ENCODE measurements at regions not wholly inside any gene's neighbourhood (a gene's known extent, or its start where the extent isn't known, plus 50 kb on each side); places are given as distances from the start of the nearest gene placed in this dataset.

DNA sequence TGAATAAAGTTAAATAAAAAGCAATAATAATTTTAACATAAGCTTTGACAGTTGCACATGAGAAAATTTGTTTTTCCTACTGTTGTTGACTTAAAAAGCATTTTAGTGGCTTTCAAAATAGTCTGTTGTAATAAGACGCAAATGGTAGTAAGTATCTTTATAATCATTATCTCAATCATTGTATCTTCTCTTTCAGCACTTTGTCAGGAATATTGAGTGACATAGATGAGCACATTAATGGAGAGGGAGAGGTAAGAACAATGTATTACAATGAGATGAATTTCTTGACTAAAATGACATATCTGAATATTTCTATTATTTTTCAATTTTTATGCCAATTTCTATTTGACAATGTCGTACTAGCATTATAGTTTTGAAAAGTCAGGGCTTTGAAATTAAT is 193.9 kb upstream of the MRPS30 start:
- Histone ChIP-seq H3K4me1 (no peaks in the 10 kb centered on the region), H3K36me3 (no peaks in the 10 kb centered on the region), H3K4me3 (no peak overlapping the region), H3K9me3 (no peaks in the 10 kb centered on the region), H3K27me3 (no peaks in the 10 kb centered on the region), H3K27ac (no peak overlapping the region)
- DNase-seq (ENCODE audit: low spot score in 2 of 2): no peak
- no peak for TF ChIP-seq POLR2A (IDR thresholded peaks at IDR 0.05)
- no peak for TF ChIP-seq EP300 (IDR thresholded peaks at IDR 0.05)
- TF ChIP-seq, protein P1, sequence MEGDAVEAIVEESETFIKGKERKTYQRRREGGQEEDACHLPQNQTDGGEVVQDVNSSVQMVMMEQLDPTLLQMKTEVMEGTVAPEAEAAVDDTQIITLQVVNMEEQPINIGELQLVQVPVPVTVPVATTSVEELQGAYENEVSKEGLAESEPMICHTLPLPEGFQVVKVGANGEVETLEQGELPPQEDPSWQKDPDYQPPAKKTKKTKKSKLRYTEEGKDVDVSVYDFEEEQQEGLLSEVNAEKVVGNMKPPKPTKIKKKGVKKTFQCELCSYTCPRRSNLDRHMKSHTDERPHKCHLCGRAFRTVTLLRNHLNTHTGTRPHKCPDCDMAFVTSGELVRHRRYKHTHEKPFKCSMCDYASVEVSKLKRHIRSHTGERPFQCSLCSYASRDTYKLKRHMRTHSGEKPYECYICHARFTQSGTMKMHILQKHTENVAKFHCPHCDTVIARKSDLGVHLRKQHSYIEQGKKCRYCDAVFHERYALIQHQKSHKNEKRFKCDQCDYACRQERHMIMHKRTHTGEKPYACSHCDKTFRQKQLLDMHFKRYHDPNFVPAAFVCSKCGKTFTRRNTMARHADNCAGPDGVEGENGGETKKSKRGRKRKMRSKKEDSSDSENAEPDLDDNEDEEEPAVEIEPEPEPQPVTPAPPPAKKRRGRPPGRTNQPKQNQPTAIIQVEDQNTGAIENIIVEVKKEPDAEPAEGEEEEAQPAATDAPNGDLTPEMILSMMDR (IDR thresholded peaks at IDR 0.05): no peak
- 94% methylated on average over 2 of the region's 2 CpGs for WGBS, 2 donors

DNA sequence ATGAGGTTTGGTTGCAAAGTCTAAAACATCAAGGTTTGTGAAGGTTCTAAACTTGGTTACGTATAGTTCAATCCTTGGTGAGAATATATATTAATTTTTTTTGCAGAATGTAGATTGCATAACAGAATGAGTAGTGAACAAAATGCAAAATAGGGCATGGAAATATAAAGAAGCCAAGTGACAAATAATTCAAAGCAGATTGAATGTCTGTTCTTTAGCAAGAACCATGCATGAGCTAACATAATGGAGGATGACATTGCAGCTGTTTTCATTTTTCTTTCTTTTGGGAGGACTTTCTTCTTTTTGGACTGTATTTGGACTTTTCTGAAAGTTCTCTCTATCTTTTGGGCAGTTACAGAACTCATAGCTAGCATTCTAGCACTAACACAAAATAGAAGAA is 194.8 kb upstream of the MRPS30 start:
- TF ChIP-seq, protein P1 (IDR thresholded peaks at IDR 0.05): no peak
- TF ChIP-seq EP300 (IDR thresholded peaks at IDR 0.05): no peak
- no peak for TF ChIP-seq POLR2A (IDR thresholded peaks at IDR 0.05)
- no peak for DNase-seq (ENCODE audit: low spot score in 2 of 2)
- H3K9me3 ChIP-seq: no peaks in the 10 kb centered on the region
- no peak overlapping the region for H3K4me3 ChIP-seq
- H3K27me3 ChIP-seq: no peaks in the 10 kb centered on the region
- no peaks in the 10 kb centered on the region for H3K36me3 ChIP-seq
- 88 to 93% methylated on average over 1 of the region's 1 CpG for WGBS, 2 donors
- no peaks in the 10 kb centered on the region for H3K4me1 ChIP-seq
- H3K27ac ChIP-seq: no peak overlapping the region

DNA sequence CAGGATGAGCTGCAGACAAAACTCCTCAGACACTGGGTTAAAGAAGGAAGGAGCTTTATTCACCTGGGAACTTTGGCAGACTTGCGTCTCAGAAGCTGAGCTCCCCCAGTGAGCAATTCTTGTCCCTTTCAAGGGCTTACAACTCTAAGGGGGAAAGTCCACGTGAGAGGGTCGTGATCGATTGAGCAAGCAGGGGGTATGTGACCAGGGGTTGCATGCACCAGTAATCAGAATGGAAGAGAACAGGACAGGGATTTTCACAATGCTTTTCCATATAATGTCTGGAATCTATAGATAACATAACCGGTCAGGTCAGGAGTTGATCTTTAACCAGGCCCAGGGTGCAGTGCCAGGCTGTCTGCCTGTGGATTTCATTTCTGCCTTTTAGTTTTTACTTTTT is 202.8 kb upstream of the MRPS30 start:
- Histone ChIP-seq H3K4me3 (no peak overlapping the region), H3K9me3 (peaks cover 0 to 3% (median 1%) of the 10 kb centered on the region in 4 donors), H3K4me1 (no peaks in the 10 kb centered on the region), H3K27ac (no peak overlapping the region), H3K27me3 (no peaks in the 10 kb centered on the region), H3K36me3 (no peaks in the 10 kb centered on the region)
- TF ChIP-seq EP300 (IDR thresholded peaks at IDR 0.05) (no peak), POLR2A (IDR thresholded peaks at IDR 0.05) (no peak)
- TF ChIP-seq, protein P1 (IDR thresholded peaks at IDR 0.05): no peak
- no peak for DNase-seq (ENCODE audit: low spot score in 2 of 2)
- WGBS, 2 donors: 88 to 97% methylated on average over 5 of the region's 5 CpGs

DNA sequence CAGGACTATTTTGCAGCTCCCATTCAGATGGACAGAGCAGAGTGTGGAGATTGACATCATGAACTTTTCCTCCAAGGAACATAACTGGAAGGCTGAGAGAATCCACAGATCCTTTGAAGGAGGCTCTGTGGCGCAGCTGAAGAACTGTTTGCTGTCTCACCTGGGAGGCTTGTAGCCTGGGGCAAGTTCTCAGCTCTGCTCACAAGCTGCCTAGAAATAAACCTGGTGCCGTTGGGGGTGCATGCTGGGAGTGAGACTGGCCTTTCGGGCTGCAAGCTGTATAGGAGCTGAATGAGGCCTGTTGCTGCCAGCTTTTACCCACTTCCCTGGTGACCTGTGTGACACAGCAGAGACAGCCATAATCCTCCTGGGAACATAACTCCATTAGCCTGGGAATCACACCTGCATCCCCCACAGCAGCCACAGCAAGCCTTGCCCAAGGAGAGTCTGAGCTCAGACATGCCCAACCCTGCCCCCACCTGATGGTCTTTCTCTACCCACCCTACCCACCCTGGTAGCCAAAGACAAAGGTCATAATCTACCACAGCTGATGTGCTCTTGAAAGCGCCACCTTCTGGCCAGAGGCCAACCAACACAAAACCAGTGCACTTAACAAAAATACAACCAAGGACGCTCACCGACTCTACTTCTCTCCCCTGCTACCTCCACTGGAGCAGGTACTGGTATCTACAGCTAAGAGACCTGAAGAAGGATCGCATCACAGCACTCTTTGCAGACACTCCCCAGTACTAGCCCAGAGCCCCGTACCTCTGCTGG is 205.1 kb upstream of the MRPS30 start:
- no peak overlapping the region for H3K4me3 ChIP-seq
- TF ChIP-seq, protein P1 (IDR thresholded peaks at IDR 0.05): no peak
- TF ChIP-seq POLR2A (IDR thresholded peaks at IDR 0.05): no peak
- no peak for TF ChIP-seq EP300 (IDR thresholded peaks at IDR 0.05)
- H3K4me1 ChIP-seq: no peaks in the 10 kb centered on the region
- no peaks in the 10 kb centered on the region for H3K36me3 ChIP-seq
- DNase-seq (ENCODE audit: low spot score in 2 of 2): no peak
- no peaks in the 10 kb centered on the region for H3K27me3 ChIP-seq
- H3K9me3 ChIP-seq: peaks cover 0 to 3% (median 1%) of the 10 kb centered on the region in 4 donors
- 76 to 78% methylated on average over 8 of the region's 8 CpGs for WGBS, 2 donors
- H3K27ac ChIP-seq: no peak overlapping the region

DNA sequence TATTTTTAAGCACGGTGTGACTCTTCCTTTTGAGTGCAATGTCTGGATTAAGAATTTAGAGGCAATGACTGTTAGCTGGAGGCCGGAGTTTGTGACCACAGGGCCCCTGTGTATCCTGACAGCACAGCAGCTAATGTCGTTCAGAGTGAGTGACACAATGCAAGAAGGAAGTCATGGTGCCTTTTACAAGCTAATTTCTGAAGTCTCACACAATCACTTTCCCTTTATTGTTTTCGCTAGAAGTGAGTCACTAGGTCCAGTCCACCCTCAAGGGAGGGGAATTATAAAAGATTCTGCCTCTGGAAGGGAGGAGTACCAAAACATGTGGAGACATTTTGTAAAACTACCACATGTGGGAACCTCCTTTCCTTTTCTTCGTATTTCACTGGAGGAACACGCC is 185.5 kb upstream of the FGF10 start:
- no peaks in the 10 kb centered on the region for H3K36me3 ChIP-seq
- TF ChIP-seq, protein P1 (IDR thresholded peaks at IDR 0.05): no peak
- no peak for TF ChIP-seq EP300 (IDR thresholded peaks at IDR 0.05)
- no peak for TF ChIP-seq POLR2A (IDR thresholded peaks at IDR 0.05)
- 41 to 55% methylated on average over 6 of the region's 6 CpGs for WGBS, 2 donors
- no peak overlapping the region for H3K27ac ChIP-seq
- peaks cover 0 to 3% (median 0%) of the 10 kb centered on the region in 4 donors for H3K9me3 ChIP-seq
- no peaks in the 10 kb centered on the region for H3K4me1 ChIP-seq
- DNase-seq (ENCODE audit: low spot score in 2 of 2): no peak
- no peak overlapping the region for H3K4me3 ChIP-seq
- no peaks in the 10 kb centered on the region for H3K27me3 ChIP-seq

Measured in tibial nerve (tissue), 4 donors.